HL-60 (cell line): ENCODE measurements at regions not wholly inside any gene's neighbourhood (a gene's known extent, or its start where the extent isn't known, plus 50 kb on each side); places are given as distances from the start of the nearest gene placed in this dataset.

ENCODE experiments used
- DNase-seq, 2 experiments: peaks; one replicate each; pipeline ENCODE4 v3.0.0-alpha.2; 2010 to 2020; ENCODE audit warnings: low read depth in 1 of 2, low spot score in 1 of 2
- H3K27ac ChIP-seq: fragments of 250-450 bp; sonication (Bioruptor Pico); replicated peaks from 2 replicates; pipeline ENCODE4 v1.5.1; 2020; ENCODE audit warnings: mild to moderate bottlenecking, moderate library complexity
- H3K27me3 ChIP-seq: fragments of 250-450 bp; sonication (Bioruptor Pico); 2 replicates; pipeline ENCODE4 v1.5.1; 2021; ENCODE audit warnings: mild to moderate bottlenecking, moderate library complexity; ENCODE audit not compliant: insufficient read depth, poor library complexity, severe bottlenecking
- H3K4me3 ChIP-seq: replicated peaks from 2 replicates; pipeline ENCODE4 v1.5.1; 2011; ENCODE audit warnings: mild to moderate bottlenecking, control low read depth, low read length; ENCODE audit not compliant: insufficient read depth
- GABPA ChIP-seq: IDR thresholded peaks from 2 replicates; pipeline ENCODE4 v1.6.1; 2012; ENCODE audit warnings: low read depth
- POLR2AphosphoS5 ChIP-seq: IDR thresholded peaks from 2 replicates; pipeline ENCODE4 v1.6.1; 2012; ENCODE audit warnings: low read depth
- SPI1 ChIP-seq: IDR thresholded peaks from 2 replicates; pipeline ENCODE4 v1.6.1; 2012; ENCODE audit warnings: low read depth, mild to moderate bottlenecking, borderline replicate concordance
- TF ChIP-seq, protein P1 (sequence below): IDR thresholded peaks from 2 replicates; pipeline ENCODE4 v1.6.1; 2012; ENCODE audit warnings: low read depth; ENCODE audit not compliant: insufficient replicate concordance
- TF ChIP-seq, protein P2 (sequence below): IDR thresholded peaks from one replicate; pipeline ENCODE4 v1.5.1; 2011; ENCODE audit warnings: low read length, control low read depth, inconsistent platforms; ENCODE audit not compliant: insufficient read depth

DNA sequence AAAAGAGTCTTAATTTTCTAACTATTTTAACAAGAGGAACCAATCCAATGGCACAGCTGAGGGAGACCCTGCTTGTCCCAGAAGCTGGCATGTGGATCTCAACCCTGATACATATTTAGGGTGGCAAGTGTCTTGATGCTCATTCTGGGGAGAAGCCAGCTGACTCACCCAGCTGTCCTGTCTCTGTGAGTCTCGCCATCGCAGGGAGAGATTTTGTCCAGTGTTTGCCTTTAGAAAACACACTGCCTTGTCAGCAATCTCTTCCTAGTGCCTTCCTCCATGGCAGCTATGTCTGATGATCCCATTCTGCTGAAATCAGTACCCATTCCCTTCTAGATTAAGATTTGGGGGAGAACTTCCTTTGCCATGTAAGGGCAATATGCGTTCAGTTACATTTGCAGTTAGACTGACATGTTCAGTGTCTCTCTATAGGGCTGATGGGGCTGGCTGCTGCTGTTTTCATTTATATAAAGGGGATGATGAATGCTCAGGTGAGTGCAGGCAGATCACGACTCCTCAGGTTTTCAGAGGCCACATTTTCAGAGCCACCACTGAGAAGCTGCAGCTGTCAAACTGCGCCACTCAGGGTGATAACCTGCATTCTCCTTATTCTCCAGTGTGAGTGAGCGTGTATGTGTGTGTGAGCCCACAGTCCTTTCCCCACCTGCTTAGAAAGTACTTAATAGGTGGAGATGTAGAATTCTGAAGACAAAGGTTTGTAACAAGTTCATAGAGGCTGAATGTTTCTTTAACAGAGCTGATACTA, 217.0 kb downstream of the GAS1 start:
- TF ChIP-seq, protein P1, sequence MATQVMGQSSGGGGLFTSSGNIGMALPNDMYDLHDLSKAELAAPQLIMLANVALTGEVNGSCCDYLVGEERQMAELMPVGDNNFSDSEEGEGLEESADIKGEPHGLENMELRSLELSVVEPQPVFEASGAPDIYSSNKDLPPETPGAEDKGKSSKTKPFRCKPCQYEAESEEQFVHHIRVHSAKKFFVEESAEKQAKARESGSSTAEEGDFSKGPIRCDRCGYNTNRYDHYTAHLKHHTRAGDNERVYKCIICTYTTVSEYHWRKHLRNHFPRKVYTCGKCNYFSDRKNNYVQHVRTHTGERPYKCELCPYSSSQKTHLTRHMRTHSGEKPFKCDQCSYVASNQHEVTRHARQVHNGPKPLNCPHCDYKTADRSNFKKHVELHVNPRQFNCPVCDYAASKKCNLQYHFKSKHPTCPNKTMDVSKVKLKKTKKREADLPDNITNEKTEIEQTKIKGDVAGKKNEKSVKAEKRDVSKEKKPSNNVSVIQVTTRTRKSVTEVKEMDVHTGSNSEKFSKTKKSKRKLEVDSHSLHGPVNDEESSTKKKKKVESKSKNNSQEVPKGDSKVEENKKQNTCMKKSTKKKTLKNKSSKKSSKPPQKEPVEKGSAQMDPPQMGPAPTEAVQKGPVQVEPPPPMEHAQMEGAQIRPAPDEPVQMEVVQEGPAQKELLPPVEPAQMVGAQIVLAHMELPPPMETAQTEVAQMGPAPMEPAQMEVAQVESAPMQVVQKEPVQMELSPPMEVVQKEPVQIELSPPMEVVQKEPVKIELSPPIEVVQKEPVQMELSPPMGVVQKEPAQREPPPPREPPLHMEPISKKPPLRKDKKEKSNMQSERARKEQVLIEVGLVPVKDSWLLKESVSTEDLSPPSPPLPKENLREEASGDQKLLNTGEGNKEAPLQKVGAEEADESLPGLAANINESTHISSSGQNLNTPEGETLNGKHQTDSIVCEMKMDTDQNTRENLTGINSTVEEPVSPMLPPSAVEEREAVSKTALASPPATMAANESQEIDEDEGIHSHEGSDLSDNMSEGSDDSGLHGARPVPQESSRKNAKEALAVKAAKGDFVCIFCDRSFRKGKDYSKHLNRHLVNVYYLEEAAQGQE, result no peak
- no peak overlapping the region for H3K4me3 ChIP-seq
- H3K27ac ChIP-seq, result no peak overlapping the region
- H3K27me3 ChIP-seq, result no peaks in the 10 kb centered on the region
- DNase-seq, result no peak

DNA sequence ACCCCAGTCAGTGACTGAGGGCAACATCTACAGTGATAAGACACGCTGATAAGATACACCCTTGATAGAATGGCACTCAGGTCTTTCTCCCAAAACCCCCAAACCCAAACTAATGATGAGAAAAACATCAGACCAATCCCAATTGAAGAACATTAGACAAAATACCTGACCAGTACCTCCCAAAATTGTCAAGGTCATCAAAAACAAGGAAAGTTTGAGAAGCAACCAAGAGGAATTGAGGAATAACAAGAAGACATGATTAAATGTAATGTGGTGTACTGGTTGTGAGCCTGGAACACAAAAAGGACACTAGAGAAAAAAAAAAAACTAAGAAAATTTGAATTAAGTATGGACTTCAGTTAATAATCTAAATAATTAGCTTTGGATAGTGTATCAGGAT, 222.8 kb downstream of the GAS1 start:
- no peak overlapping the region for H3K4me3 ChIP-seq
- TF ChIP-seq POLR2AphosphoS5, result no peak
- TF ChIP-seq, protein P1, result no peak
- no peak for TF ChIP-seq SPI1
- no peak for TF ChIP-seq GABPA
- TF ChIP-seq, protein P2, sequence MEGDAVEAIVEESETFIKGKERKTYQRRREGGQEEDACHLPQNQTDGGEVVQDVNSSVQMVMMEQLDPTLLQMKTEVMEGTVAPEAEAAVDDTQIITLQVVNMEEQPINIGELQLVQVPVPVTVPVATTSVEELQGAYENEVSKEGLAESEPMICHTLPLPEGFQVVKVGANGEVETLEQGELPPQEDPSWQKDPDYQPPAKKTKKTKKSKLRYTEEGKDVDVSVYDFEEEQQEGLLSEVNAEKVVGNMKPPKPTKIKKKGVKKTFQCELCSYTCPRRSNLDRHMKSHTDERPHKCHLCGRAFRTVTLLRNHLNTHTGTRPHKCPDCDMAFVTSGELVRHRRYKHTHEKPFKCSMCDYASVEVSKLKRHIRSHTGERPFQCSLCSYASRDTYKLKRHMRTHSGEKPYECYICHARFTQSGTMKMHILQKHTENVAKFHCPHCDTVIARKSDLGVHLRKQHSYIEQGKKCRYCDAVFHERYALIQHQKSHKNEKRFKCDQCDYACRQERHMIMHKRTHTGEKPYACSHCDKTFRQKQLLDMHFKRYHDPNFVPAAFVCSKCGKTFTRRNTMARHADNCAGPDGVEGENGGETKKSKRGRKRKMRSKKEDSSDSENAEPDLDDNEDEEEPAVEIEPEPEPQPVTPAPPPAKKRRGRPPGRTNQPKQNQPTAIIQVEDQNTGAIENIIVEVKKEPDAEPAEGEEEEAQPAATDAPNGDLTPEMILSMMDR, result no peak
- DNase-seq, result no peak
- H3K27me3 ChIP-seq, result no peaks in the 10 kb centered on the region
- H3K27ac ChIP-seq, result no peak overlapping the region

DNA sequence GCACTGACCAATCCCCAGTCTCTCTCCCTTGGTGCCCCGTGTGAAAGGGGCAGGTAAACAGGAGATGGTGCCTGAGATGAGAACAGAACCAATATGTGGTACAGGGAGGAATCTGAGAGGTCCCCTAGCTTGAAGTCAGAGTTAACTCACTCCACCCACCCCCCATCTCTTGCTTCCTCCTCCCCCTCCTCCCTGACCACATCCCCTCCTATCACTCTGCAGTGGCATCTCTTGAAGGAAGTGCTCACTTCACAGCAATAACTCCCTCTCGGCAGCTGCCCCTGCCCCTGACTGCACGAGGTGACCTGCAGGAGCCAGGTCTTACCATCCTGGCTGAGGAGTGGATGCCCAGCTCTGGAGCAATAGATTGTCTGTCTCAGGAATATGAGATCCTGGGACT, 224.0 kb downstream of the GAS1 start:
- Histone ChIP-seq H3K27ac (no peak overlapping the region), H3K4me3 (no peak overlapping the region), H3K27me3 (no peaks in the 10 kb centered on the region)
- DNase-seq, result no peak
- TF ChIP-seq GABPA, result no peak
- TF ChIP-seq, protein P2, result no peak
- TF ChIP-seq, protein P1, result no peak
- no peak for TF ChIP-seq SPI1
- TF ChIP-seq POLR2AphosphoS5, result no peak

DNA sequence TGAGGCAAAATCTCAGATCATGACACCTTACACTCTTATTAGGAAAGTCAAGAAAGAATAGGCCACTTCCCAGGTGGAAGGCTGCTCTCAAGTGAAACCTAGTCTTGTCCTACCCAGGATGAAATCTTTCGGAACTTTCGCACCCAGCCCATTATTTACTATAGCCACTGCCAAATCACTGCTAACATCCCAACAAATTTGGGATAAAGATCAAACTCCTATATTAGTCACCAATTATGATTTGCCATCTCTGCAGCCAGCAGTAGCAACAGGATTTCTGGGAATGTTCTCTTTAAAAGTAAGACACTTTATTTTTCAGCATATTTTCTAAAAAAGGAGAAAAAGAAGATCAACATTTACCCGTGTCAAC, 224.6 kb downstream of the GAS1 start:
- no peaks in the 10 kb centered on the region for H3K27me3 ChIP-seq
- TF ChIP-seq GABPA (no peak), SPI1 (no peak), POLR2AphosphoS5 (no peak)
- TF ChIP-seq, protein P1, result no peak
- TF ChIP-seq, protein P2, result no peak
- H3K27ac ChIP-seq, result no peak overlapping the region
- DNase-seq, result no peak
- H3K4me3 ChIP-seq, result no peak overlapping the region
